Kidney capillary endothelial cell (primary cell): ENCODE measurements at regions not wholly inside any gene's neighbourhood (a gene's known extent, or its start where the extent isn't known, plus 50 kb on each side); places are given as distances from the start of the nearest gene placed in this dataset.

ENCODE experiments used
- DNase-seq: peaks from one replicate; pipeline ENCODE4 v3.0.0-alpha.2; 2018; ENCODE audit warnings: low spot score

GRCh38 chr2:116645155-116645554, 1169.3 kb upstream of the DDX18 start:
- no peak for DNase-seq

- DNase-seq: no peak
Observed at GRCh38 chr2:116668691-116669090, 1145.8 kb upstream of the DDX18 start.

- no peak for DNase-seq
Observed at GRCh38 chr2:116669782-116670181, 1144.7 kb upstream of the DDX18 start.

- DNase-seq: no peak
Observed at GRCh38 chr2:116674188-116674587, 1140.3 kb upstream of the DDX18 start.

DNA sequence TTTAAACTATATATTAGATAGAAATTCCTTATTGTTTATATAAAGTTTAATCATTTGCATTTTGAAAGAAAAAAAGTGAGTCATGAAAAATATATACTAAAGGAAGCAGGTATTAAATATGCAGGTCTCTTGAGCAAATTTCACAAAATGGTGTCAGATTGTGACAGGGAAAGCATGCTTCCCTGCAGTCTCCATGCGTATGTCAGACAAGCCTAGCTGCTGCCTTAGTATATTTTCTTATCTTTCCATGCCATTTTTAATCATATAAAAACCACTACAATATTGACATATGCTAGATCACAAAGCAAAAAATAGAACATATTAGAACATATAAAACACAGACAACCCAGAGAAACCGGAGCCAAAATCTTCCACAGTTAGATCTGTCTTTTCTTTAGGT, 1137.7 kb upstream of the DDX18 start:
- no peak for DNase-seq

GRCh38 chr2:116680256-116680936, 1134.1 kb upstream of the DDX18 start:
- DNase-seq: no peak

GRCh38 chr2:116687371-116687770, 1127.1 kb upstream of the DDX18 start:
- DNase-seq: no peak

GRCh38 chr2:116692988-116693387, 1121.5 kb upstream of the DDX18 start:
- DNase-seq: no peak

- DNase-seq: no peak
Observed at GRCh38 chr2:116696223-116696622, 1118.3 kb upstream of the DDX18 start.

- no peak for DNase-seq
Observed at GRCh38 chr2:116696903-116697302, 1117.6 kb upstream of the DDX18 start.

- DNase-seq: no peak
Observed at GRCh38 chr2:116706396-116706795, 1108.1 kb upstream of the DDX18 start.

GRCh38 chr2:116716038-116716437, 1098.5 kb upstream of the DDX18 start:
- no peak for DNase-seq

- DNase-seq: no peak
Observed at GRCh38 chr2:116716444-116716843, 1098.0 kb upstream of the DDX18 start.

DNA sequence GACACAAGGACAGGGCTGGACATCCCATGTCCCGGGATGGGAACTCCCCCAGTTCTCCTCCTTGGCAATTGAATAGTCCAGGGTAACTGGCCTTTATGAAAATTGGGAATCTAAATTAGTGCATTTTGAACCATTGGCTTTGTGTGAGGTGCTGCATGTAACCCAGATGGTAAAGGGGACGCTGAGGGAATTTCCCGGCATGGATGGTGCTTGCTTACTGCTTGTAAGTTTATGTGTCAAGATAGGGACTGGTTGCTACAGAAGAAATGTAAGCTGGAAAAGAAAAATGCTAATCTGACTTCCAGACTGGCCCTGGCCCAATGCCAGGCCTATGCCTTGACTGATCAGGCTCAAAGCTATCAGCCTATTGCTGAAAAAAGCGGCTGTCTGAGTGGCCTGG, 1096.7 kb upstream of the DDX18 start:
- no peak for DNase-seq

- no peak for DNase-seq
Observed at GRCh38 chr2:116718451-116718850, 1096.0 kb upstream of the DDX18 start.

GRCh38 chr2:116719836-116720235, 1094.7 kb upstream of the DDX18 start:
- DNase-seq: no peak

- DNase-seq: no peak
Observed at GRCh38 chr2:116724550-116724949, 1089.9 kb upstream of the DDX18 start.

GRCh38 chr2:116732322-116732721, 1082.2 kb upstream of the DDX18 start:
- DNase-seq: no peak

GRCh38 chr2:116733699-116734098, 1080.8 kb upstream of the DDX18 start:
- no peak for DNase-seq

DNA sequence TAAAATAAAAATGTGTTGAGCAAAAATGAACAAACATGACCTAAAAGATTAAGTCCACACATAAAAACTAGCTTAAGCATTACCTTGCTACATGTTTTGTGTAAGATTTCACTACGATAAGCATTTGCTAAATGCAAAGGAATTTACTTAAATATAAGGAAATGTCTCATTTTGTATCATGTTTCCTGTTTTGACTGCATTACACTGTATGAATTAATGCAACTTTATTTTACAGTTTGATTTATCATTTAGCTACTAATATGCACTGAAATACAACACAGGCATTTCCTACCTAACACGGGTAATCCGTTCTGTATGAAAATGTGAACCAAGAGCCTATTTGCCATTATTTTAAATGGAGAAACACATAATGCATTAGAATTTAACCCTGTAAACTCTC, 1076.5 kb upstream of the DDX18 start:
- DNase-seq: peak; percentile 42

DNA sequence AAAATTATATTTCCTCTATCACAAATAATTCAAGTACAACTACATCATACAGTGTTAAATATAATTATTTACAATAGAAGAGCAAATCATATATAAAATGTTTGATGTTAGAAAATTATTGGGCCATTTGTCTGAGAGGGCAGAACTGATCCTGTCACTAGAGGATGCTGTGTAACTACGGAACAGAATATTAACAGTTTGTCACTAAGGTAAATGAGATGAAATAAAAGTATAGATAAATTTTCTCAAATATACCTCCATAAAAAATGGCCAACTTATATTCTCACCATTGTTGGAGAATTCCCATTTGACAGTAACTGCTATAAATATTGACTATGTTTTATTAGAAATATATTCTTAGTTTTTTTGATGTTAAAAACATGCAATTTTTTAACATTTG, 1067.4 kb upstream of the DDX18 start:
- DNase-seq: no peak

GRCh38 chr2:116749994-116750393, 1064.5 kb upstream of the DDX18 start:
- no peak for DNase-seq

- DNase-seq: no peak
Observed at GRCh38 chr2:116754381-116755101, 1060.0 kb upstream of the DDX18 start.

GRCh38 chr2:116761864-116762263, 1052.6 kb upstream of the DDX18 start:
- DNase-seq: no peak
